Testis (tissue), 2 donors: ENCODE measurements at regions not wholly inside any gene's neighbourhood (a gene's known extent, or its start where the extent isn't known, plus 50 kb on each side); places are given as distances from the start of the nearest gene placed in this dataset.
A peak's percentile ranks its signal among the peaks of the same experiment; 100 is the strongest.

Experiments used
- DNase-seq: peaks from one replicate; pipeline ENCODE4 v3.0.0-alpha.2; 2019
- H3K27ac ChIP-seq, 2 donors: fragments of 200-600 bp; sonication (generic); one replicate each; pipeline ENCODE4 v1.5.1; 2019
- H3K27me3 ChIP-seq: fragments of 200-600 bp; sonication (generic); one replicate; pipeline ENCODE4 v1.5.1; 2019
- H3K36me3 ChIP-seq: fragments of 200-600 bp; sonication (generic); one replicate; pipeline ENCODE4 v1.5.1; 2017; ENCODE audit warnings: low read depth; ENCODE audit errors: missing control alignments
- H3K4me1 ChIP-seq: fragments of 200-600 bp; sonication (generic); one replicate; pipeline ENCODE4 v1.5.1; 2019
- H3K4me3 ChIP-seq, 2 donors: fragments of 200-600 bp; sonication (generic); one replicate each; pipeline ENCODE4 v1.5.1; 2017 to 2019
- H3K9me3 ChIP-seq: fragments of 200-600 bp; sonication (generic); one replicate; pipeline ENCODE4 v1.5.1; 2017
- POLR2A ChIP-seq: fragments of 450-650 bp; IDR thresholded peaks from one replicate; pipeline ENCODE4 v1.6.1; 2017; ENCODE audit warnings: antibody characterized with exemption, mild to moderate bottlenecking, moderate library complexity
- WGBS, 2 donors: methylation state at CpG; one replicate each; pipeline ENCODE4 v1.1.5; 2018; 5-methylcytosine and 5-hydroxymethylcytosine counted together
- intact Hi-C: fragments of 100-400 bp; cut with DNase I; formaldehyde crosslinking; loops from one replicate; pipeline ENCODE4 v1.15.1; 2023; ENCODE audit warnings: low total_unique reads
- TF ChIP-seq, protein P1 (sequence below), 3 experiments: fragments of 450-650 bp in 2 of 3; fragments of 200-600 bp in 1 of 3; sonication (generic) in 1 of 3; IDR thresholded peaks; one replicate each; pipeline ENCODE4 v1.5.1; 2016 to 2019; ENCODE audit warnings: antibody characterized with exemption in 3 of 3, mild to moderate bottlenecking in 2 of 3, moderate library complexity in 1 of 3

GRCh38 chr14:71348394-71348793, 441.1 kb downstream of the PCNX1 start:
- TF ChIP-seq, protein P1, sequence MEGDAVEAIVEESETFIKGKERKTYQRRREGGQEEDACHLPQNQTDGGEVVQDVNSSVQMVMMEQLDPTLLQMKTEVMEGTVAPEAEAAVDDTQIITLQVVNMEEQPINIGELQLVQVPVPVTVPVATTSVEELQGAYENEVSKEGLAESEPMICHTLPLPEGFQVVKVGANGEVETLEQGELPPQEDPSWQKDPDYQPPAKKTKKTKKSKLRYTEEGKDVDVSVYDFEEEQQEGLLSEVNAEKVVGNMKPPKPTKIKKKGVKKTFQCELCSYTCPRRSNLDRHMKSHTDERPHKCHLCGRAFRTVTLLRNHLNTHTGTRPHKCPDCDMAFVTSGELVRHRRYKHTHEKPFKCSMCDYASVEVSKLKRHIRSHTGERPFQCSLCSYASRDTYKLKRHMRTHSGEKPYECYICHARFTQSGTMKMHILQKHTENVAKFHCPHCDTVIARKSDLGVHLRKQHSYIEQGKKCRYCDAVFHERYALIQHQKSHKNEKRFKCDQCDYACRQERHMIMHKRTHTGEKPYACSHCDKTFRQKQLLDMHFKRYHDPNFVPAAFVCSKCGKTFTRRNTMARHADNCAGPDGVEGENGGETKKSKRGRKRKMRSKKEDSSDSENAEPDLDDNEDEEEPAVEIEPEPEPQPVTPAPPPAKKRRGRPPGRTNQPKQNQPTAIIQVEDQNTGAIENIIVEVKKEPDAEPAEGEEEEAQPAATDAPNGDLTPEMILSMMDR (IDR thresholded peaks at IDR 0.05): no peak
- TF ChIP-seq POLR2A: no peak
- H3K27ac ChIP-seq: no peak overlapping the region
- WGBS, 2 donors: 97 to 100% methylated on average over 2 of the region's 2 CpGs
- no peaks in the 10 kb centered on the region for H3K27me3 ChIP-seq
- H3K36me3 ChIP-seq: no peaks in the 10 kb centered on the region
- no peaks in the 10 kb centered on the region for H3K9me3 ChIP-seq
- no peak for DNase-seq
- no peak overlapping the region for H3K4me3 ChIP-seq
- intact Hi-C loops: no loop called here
- H3K4me1 ChIP-seq: no peaks in the 10 kb centered on the region

DNA sequence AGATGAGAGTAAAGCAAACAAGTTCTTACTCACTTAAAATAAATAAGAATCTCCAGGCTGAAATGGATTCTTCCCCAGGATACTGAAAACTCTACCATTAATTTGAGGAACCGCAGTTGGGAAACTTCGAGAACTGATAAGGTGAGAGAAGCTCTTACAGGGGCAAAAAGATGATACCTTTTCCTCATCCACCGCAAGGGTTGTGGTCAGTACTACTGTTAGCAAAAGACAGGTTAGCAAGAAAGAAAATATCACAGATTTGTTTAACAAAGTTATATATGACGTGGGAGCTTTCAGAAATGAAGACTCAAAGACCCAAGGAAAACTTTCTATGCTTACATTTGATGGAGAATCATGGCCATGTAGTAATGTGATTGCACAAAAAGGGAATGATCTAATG, 441.6 kb downstream of the PCNX1 start:
- intact Hi-C loops: no loop called here
- H3K36me3 ChIP-seq: no peaks in the 10 kb centered on the region
- no peak for TF ChIP-seq POLR2A
- TF ChIP-seq, protein P1 (IDR thresholded peaks at IDR 0.05): no peak
- no peak overlapping the region for H3K4me3 ChIP-seq
- WGBS, 2 donors: 90 to 94% methylated on average over 4 of the region's 4 CpGs
- DNase-seq: no peak
- no peaks in the 10 kb centered on the region for H3K4me1 ChIP-seq
- no peak overlapping the region for H3K27ac ChIP-seq
- H3K27me3 ChIP-seq: no peaks in the 10 kb centered on the region
- no peaks in the 10 kb centered on the region for H3K9me3 ChIP-seq

DNA sequence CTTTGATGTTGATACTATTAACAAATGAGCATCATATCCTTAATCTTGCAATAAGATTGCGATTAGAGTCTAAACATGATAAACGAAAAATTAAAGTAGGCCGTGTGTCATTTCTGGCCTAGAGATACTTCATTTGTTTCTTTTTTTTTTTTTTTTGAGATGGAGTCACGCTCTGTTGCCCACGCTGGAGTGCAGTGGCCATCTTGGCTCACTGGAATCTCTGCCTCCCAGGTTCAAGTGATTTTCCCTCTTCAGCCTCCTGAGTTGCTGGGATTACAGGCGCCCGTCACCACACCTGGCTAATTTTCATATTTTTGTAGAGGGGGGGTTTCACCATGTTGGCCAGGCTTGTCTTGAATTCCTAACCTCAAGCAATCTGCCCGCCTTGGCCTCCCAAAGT, 446.9 kb downstream of the PCNX1 start:
- no peak overlapping the region for H3K27ac ChIP-seq
- TF ChIP-seq, protein P1 (IDR thresholded peaks at IDR 0.05): no peak
- TF ChIP-seq POLR2A: no peak
- WGBS, 2 donors: 95 to 96% methylated on average over 8 of the region's 8 CpGs

GRCh38 chr14:71354801-71355200, 447.5 kb downstream of the PCNX1 start:
- DNase-seq: no peak
- no peaks in the 10 kb centered on the region for H3K27me3 ChIP-seq
- intact Hi-C loops: no loop called here
- H3K9me3 ChIP-seq: no peaks in the 10 kb centered on the region
- 74 to 77% methylated on average over 5 of the region's 5 CpGs for WGBS, 2 donors
- no peak overlapping the region for H3K4me3 ChIP-seq
- H3K27ac ChIP-seq: no peak overlapping the region
- H3K36me3 ChIP-seq: no peaks in the 10 kb centered on the region
- peaks cover 13% of the 10 kb centered on the region for H3K4me1 ChIP-seq
- TF ChIP-seq POLR2A: no peak
- TF ChIP-seq, protein P1 (IDR thresholded peaks at IDR 0.05): no peak

More for the DNA sequence above, 446.9 kb downstream of the PCNX1 start:
- peaks cover 13% of the 10 kb centered on the region for H3K4me1 ChIP-seq
- no peaks in the 10 kb centered on the region for H3K9me3 ChIP-seq
- H3K4me3 ChIP-seq: no peak overlapping the region
- no peaks in the 10 kb centered on the region for H3K36me3 ChIP-seq
- no peaks in the 10 kb centered on the region for H3K27me3 ChIP-seq
- intact Hi-C loops: no loop called here
- DNase-seq: no peak

GRCh38 chr14:71355324-71356201, 448.3 kb downstream of the PCNX1 start:
- H3K4me3 ChIP-seq: no peak overlapping the region
- H3K27me3 ChIP-seq: no peaks in the 10 kb centered on the region
- no peak overlapping the region for H3K27ac ChIP-seq
- peak; percentile 69 for DNase-seq
- H3K36me3 ChIP-seq: no peaks in the 10 kb centered on the region
- peaks cover 13% of the 10 kb centered on the region for H3K4me1 ChIP-seq
- no peaks in the 10 kb centered on the region for H3K9me3 ChIP-seq
- WGBS, 2 donors: 21 to 35% methylated on average over 5 of the region's 5 CpGs
- TF ChIP-seq POLR2A: no peak
- TF ChIP-seq, protein P1 (IDR thresholded peaks at IDR 0.05): no peak
- intact Hi-C loops: no loop called here
